ENCODE measurements at regions not wholly inside any gene's neighbourhood (a gene's known extent, or its start where the extent isn't known, plus 50 kb on each side); places are given as distances from the start of the nearest gene placed in this dataset.

DNA sequence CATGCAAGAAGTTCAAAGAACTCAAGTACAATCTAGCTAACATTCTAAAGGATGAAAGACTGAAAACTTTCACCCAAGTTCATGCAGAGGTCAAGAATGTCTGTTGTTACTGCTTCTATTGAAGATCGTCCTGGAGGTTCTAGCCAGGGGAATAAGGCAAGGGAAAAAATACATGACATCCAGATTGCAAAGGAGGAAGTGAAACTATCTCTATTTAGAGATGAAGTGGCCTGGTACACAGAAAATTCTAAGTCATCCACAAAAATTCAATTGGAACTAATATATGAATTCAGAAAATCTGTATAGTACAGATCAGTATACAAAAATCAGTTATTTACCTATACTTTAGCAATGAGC lies 693.0 kb downstream of the NR2F2 start:
- TF ChIP-seq POLR2A (IDR thresholded peaks at IDR 0.05): no peak
- TF ChIP-seq, protein P1, sequence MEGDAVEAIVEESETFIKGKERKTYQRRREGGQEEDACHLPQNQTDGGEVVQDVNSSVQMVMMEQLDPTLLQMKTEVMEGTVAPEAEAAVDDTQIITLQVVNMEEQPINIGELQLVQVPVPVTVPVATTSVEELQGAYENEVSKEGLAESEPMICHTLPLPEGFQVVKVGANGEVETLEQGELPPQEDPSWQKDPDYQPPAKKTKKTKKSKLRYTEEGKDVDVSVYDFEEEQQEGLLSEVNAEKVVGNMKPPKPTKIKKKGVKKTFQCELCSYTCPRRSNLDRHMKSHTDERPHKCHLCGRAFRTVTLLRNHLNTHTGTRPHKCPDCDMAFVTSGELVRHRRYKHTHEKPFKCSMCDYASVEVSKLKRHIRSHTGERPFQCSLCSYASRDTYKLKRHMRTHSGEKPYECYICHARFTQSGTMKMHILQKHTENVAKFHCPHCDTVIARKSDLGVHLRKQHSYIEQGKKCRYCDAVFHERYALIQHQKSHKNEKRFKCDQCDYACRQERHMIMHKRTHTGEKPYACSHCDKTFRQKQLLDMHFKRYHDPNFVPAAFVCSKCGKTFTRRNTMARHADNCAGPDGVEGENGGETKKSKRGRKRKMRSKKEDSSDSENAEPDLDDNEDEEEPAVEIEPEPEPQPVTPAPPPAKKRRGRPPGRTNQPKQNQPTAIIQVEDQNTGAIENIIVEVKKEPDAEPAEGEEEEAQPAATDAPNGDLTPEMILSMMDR (IDR thresholded peaks at IDR 0.05 in 4 of 5, conservative IDR thresholded peaks at IDR 0.05 in 1 of 5): no peak

DNA sequence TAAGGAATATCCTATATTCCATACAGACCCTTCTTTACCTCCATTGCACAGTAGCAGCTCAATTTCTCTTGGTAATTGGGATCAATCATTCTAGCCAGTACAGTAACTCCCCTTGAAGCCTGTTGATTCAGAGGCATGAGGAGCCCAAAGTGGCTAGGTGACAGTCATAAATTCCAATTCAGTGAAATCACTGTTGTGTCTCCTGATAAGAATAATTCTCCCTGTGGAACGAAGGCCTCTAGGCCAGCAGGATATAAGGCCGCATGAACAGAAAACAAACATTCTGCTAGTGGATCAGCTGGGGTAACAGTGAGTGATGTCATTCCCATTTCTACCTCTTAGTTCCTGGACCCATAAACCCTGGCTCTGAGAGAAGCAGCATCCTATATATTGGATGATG lies 696.3 kb downstream of the NR2F2 start:
- ATAC-seq (no peak), DNase-seq (no peak)
- Histone ChIP-seq H3K4me3 (no peak overlapping the region), H3K27me3 (no peaks in the 10 kb centered on the region), H3K36me3 (no peaks in the 10 kb centered on the region), H3K27ac (no peak overlapping the region), H3K9me3 (no peaks in the 10 kb centered on the region), H3K4me1 (no peaks in the 10 kb centered on the region)
- in situ Hi-C loops (cut with MboI; ENCODE audit: low sequenced_read_pairs in 4 of 4) (no loop called here), intact Hi-C loops (cut with DNase I; ENCODE audit: low total_unique reads) (no loop called here)
- no peak for TF ChIP-seq POLR2A (IDR thresholded peaks at IDR 0.05)
- TF ChIP-seq, protein P1 (IDR thresholded peaks at IDR 0.05 in 4 of 5, conservative IDR thresholded peaks at IDR 0.05 in 1 of 5): no peak

More for the DNA sequence above, 693.0 kb downstream of the NR2F2 start:
- ATAC-seq (no peak), DNase-seq (no peak)
- no peaks in the 10 kb centered on the region for H3K27me3 ChIP-seq
- no peaks in the 10 kb centered on the region for H3K9me3 ChIP-seq
- in situ Hi-C loops (cut with MboI; ENCODE audit: low sequenced_read_pairs in 4 of 4): no loop called here
- no peak overlapping the region for H3K27ac ChIP-seq
- no peak overlapping the region for H3K4me3 ChIP-seq
- no peaks in the 10 kb centered on the region for H3K4me1 ChIP-seq
- intact Hi-C loops (cut with DNase I; ENCODE audit: low total_unique reads): no loop called here
- no peaks in the 10 kb centered on the region for H3K36me3 ChIP-seq

DNA sequence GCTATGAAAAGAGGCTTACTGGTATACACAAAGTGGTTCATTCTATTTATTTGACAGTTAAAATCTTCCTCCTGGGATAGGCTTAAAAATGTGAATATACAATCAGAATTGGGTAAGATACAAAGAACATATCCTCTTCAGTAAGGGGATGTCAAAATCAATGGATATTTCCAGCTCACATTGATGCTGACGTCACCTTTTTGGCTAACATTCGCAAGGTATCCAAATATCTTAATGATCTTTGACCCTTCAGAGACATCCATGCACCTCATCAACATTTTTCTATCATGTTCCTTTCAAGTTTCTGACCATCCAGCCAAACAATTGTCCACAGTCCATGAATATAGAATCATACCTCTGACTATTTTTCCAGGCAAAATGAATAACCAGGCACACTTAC lies 697.3 kb downstream of the NR2F2 start:
- in situ Hi-C loops (cut with MboI; ENCODE audit: low sequenced_read_pairs in 4 of 4): no loop called here
- ATAC-seq: no peak
- no peak for DNase-seq
- no peaks in the 10 kb centered on the region for H3K9me3 ChIP-seq
- intact Hi-C loops (cut with DNase I; ENCODE audit: low total_unique reads): no loop called here
- no peaks in the 10 kb centered on the region for H3K36me3 ChIP-seq
- H3K27ac ChIP-seq: no peak overlapping the region
- no peak overlapping the region for H3K4me3 ChIP-seq
- no peaks in the 10 kb centered on the region for H3K27me3 ChIP-seq
- TF ChIP-seq, protein P1 (IDR thresholded peaks at IDR 0.05 in 4 of 5, conservative IDR thresholded peaks at IDR 0.05 in 1 of 5): no peak
- TF ChIP-seq POLR2A (IDR thresholded peaks at IDR 0.05): no peak
- H3K4me1 ChIP-seq: no peaks in the 10 kb centered on the region

DNA sequence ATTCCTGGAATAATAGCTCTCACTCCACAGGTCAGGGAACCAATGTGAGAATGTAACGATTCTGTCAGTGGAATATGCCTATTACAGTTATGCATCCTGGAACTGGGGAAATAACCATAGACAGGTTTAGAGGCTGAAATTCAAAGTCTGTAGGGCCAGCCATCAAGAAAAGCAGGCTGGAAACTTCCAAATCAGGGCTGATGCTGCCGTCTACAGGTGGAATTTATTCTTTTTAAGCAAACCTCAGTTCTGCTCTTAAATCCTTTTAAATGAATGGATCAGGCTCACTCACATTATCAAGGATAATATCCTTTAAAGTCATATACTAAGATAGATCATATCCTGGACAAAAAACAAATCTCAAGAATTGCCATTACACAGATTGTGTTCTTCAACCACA lies 699.8 kb downstream of the NR2F2 start:
- no peaks in the 10 kb centered on the region for H3K9me3 ChIP-seq
- H3K27ac ChIP-seq: no peak overlapping the region
- in situ Hi-C loops (cut with MboI; ENCODE audit: low sequenced_read_pairs in 4 of 4): no loop called here
- no peaks in the 10 kb centered on the region for H3K4me1 ChIP-seq
- DNase-seq: no peak
- no peak overlapping the region for H3K4me3 ChIP-seq
- ATAC-seq: no peak
- no peaks in the 10 kb centered on the region for H3K36me3 ChIP-seq
- no peaks in the 10 kb centered on the region for H3K27me3 ChIP-seq
- TF ChIP-seq POLR2A (IDR thresholded peaks at IDR 0.05): no peak
- TF ChIP-seq, protein P1 (IDR thresholded peaks at IDR 0.05 in 4 of 5, conservative IDR thresholded peaks at IDR 0.05 in 1 of 5): no peak
- intact Hi-C loops (cut with DNase I; ENCODE audit: low total_unique reads): no loop called here

DNA sequence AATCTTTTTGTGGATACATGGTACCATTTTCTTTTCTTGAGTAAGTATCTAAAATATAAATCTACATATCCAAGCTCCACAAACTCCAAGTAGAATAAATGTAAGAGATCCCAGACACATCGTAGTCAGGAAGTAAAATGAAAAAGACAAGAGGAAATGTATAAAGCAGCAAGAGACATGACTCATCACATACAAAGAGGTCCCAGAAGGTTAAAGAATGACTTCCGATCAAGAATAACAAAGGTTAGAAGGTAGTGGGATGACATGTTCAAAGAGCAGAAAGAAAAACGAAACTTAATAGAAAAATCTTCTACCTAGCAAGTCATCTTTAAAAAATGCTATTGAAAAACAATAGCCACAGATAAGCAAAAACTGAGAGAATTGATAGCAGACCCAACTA lies 705.8 kb downstream of the NR2F2 start:
- in situ Hi-C loops (cut with MboI; ENCODE audit: low sequenced_read_pairs in 4 of 4) (no loop called here), intact Hi-C loops (cut with DNase I; ENCODE audit: low total_unique reads) (no loop called here)
- TF ChIP-seq, protein P1 (IDR thresholded peaks at IDR 0.05 in 4 of 5, conservative IDR thresholded peaks at IDR 0.05 in 1 of 5): no peak
- no peak for TF ChIP-seq POLR2A (IDR thresholded peaks at IDR 0.05)
- H3K36me3 ChIP-seq: no peaks in the 10 kb centered on the region
- H3K4me1 ChIP-seq: no peaks in the 10 kb centered on the region
- ATAC-seq: no peak
- no peak overlapping the region for H3K27ac ChIP-seq
- no peak for DNase-seq
- no peak overlapping the region for H3K4me3 ChIP-seq
- no peaks in the 10 kb centered on the region for H3K27me3 ChIP-seq
- H3K9me3 ChIP-seq: no peaks in the 10 kb centered on the region

Data from gastrocnemius medialis (tissue), 4 donors.